ENCODE measurements at regions not wholly inside any gene's neighbourhood (a gene's known extent, or its start where the extent isn't known, plus 50 kb on each side); places are given as distances from the start of the nearest gene placed in this dataset.

- peaks cover 43% of the 10 kb centered on the region for H3K4me1 ChIP-seq (ENCODE audit: control insufficient read depth, low read length)
- H3K4me2 ChIP-seq (ENCODE audit: low read length) = no peak overlapping the region
- H4K20me1 ChIP-seq (ENCODE audit: control insufficient read depth, insufficient read depth, low read depth, low read length) = no peaks in the 10 kb centered on the region
- no peaks in the 10 kb centered on the region for H3K79me2 ChIP-seq (ENCODE audit: control insufficient read depth, low read length)
- no peaks in the 10 kb centered on the region for H3K9me2 ChIP-seq (replicated peaks; ENCODE audit: control insufficient read depth, low read length)
- H3K27me3 ChIP-seq (ENCODE audit: control insufficient read depth, low read length) = no peaks in the 10 kb centered on the region
- H3F3A ChIP-seq (ENCODE audit: control insufficient read depth, insufficient read depth) = no peaks in the 10 kb centered on the region
- no peak overlapping the region for H3K27ac ChIP-seq (ENCODE audit: low read depth, low read length)
- no peaks in the 10 kb centered on the region for H3K36me3 ChIP-seq (ENCODE audit: control insufficient read depth, low read length)
- no peak overlapping the region for H3K4me3 ChIP-seq (ENCODE audit: low read length)
- H3K9me3 ChIP-seq (ENCODE audit: control insufficient read depth, insufficient read depth, low read length) = no peaks in the 10 kb centered on the region
- TF ChIP-seq CTCF (IDR thresholded peaks at IDR 0.05; ENCODE audit: low read depth, low read length, poor library complexity, severe bottlenecking) (no peak), EZH2phosphoT487 (IDR thresholded peaks at IDR 0.05; ENCODE audit: borderline replicate concordance, low read length) (no peak)
These were observed 275.7 kb upstream of the C1orf174 start for GRCh38 chr1:4175566-4176405.

GRCh38 chr1:4176841-4177240 lies 276.8 kb upstream of the C1orf174 start:
- Histone ChIP-seq H3K27ac (ENCODE audit: low read depth, low read length) (no peak overlapping the region), H3K4me2 (ENCODE audit: low read length) (peak overlapping the region; percentile 4), H4K20me1 (ENCODE audit: control insufficient read depth, insufficient read depth, low read depth, low read length) (no peaks in the 10 kb centered on the region), H3K36me3 (ENCODE audit: control insufficient read depth, low read length) (no peaks in the 10 kb centered on the region), H3K4me1 (ENCODE audit: control insufficient read depth, low read length) (peaks cover 43% of the 10 kb centered on the region), H3K4me3 (ENCODE audit: low read length) (0 out of 2 replicates have a peak overlapping the region, but pooled peaks have one; percentile 2), H3K79me2 (ENCODE audit: control insufficient read depth, low read length) (no peaks in the 10 kb centered on the region), H3K9me3 (ENCODE audit: control insufficient read depth, insufficient read depth, low read length) (no peaks in the 10 kb centered on the region), H3K9me2 (replicated peaks; ENCODE audit: control insufficient read depth, low read length) (no peaks in the 10 kb centered on the region), H3K27me3 (ENCODE audit: control insufficient read depth, low read length) (no peaks in the 10 kb centered on the region), H3F3A (ENCODE audit: control insufficient read depth, insufficient read depth) (no peaks in the 10 kb centered on the region)
- TF ChIP-seq CTCF (IDR thresholded peaks at IDR 0.05; ENCODE audit: low read depth, low read length, poor library complexity, severe bottlenecking) (no peak), EZH2phosphoT487 (IDR thresholded peaks at IDR 0.05; ENCODE audit: borderline replicate concordance, low read length) (no peak)

GRCh38 chr1:4177425-4178150 lies 277.5 kb upstream of the C1orf174 start:
- no peaks in the 10 kb centered on the region for H3K79me2 ChIP-seq (ENCODE audit: control insufficient read depth, low read length)
- H3K9me2 ChIP-seq (replicated peaks; ENCODE audit: control insufficient read depth, low read length) = no peaks in the 10 kb centered on the region
- H4K20me1 ChIP-seq (ENCODE audit: control insufficient read depth, insufficient read depth, low read depth, low read length) = no peaks in the 10 kb centered on the region
- H3K27ac ChIP-seq (ENCODE audit: low read depth, low read length) = no peak overlapping the region
- no peaks in the 10 kb centered on the region for H3K27me3 ChIP-seq (ENCODE audit: control insufficient read depth, low read length)
- peaks cover 40% of the 10 kb centered on the region for H3K4me1 ChIP-seq (ENCODE audit: control insufficient read depth, low read length)
- peak overlapping the region; percentile 4 for H3K4me2 ChIP-seq (ENCODE audit: low read length)
- no peaks in the 10 kb centered on the region for H3K36me3 ChIP-seq (ENCODE audit: control insufficient read depth, low read length)
- H3F3A ChIP-seq (ENCODE audit: control insufficient read depth, insufficient read depth) = no peaks in the 10 kb centered on the region
- H3K4me3 ChIP-seq (ENCODE audit: low read length) = 0 out of 2 replicates have a peak overlapping the region, but pooled peaks have one; percentile 2
- H3K9me3 ChIP-seq (ENCODE audit: control insufficient read depth, insufficient read depth, low read length) = no peaks in the 10 kb centered on the region
- TF ChIP-seq CTCF (IDR thresholded peaks at IDR 0.05; ENCODE audit: low read depth, low read length, poor library complexity, severe bottlenecking) = no peak
- no peak for TF ChIP-seq EZH2phosphoT487 (IDR thresholded peaks at IDR 0.05; ENCODE audit: borderline replicate concordance, low read length)

Data from DOHH2 (cell line).